GM21381 (cell line): ENCODE measurements at regions not wholly inside any gene's neighbourhood (a gene's known extent, or its start where the extent isn't known, plus 50 kb on each side); places are given as distances from the start of the nearest gene placed in this dataset.
"Not testable (repeated sequence)": the region's sequence is repeated elsewhere in the genome, so short reads cannot be mapped to it uniquely, and the experiment has no call there.

Experiments used
- ATAC-seq: cut with Tn5 transposase; IDR thresholded peaks from one replicate; pipeline ENCODE4 v1.9.1; 2021; ENCODE audit warnings: mild to moderate bottlenecking, moderate library complexity; ENCODE audit not compliant: unreplicated experiment

GRCh38 chr1:188127507-188127906 lies 1298.8 kb downstream of the PLA2G4A start:
- no peak for ATAC-seq

- no peak for ATAC-seq
These were observed 1300.0 kb downstream of the PLA2G4A start for GRCh38 chr1:188128761-188129160.

DNA sequence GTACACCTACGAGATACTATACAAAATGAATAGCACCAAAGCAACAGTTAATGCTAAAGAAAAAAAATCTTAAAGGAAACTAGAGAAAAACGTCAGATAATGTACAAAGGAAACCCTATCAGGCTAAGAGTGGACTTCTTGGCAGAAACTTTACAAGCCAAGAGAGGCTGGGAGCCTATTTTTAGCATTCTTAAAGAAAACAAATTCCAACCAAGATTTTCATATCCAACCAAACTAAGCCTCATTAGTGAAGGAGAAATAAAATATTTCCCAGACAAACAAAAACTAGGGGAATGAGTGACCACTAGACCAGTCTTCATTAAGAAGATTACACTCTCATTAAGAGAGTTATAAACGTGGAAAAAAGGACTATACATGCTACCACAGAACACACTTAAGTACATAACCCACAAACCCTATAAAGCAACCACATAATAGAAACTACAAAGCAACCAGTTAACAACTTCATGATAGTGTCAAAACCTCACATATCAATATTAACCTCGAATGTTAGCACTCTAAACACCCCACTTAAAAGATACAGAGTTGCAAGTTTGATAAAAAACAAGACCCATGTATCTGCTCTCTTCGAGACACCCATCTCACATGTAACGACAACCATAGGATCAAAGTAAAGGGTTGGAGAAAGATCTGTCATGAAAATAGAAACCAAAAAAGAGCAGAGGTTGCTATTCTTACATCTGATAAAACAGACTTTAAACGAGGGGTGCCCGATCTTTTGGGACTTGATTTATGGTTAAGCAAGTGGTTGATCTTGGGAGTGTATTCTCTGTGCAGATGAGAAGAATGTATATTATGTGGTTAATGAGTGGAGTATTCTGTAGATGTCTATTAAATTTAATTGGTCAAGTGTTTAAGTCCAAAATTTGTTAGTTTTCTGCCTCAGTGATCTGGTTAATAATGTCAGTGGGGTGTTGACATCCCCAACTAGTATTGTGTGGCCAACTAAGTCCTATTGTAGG lies 1301.4 kb downstream of the PLA2G4A start:
- ATAC-seq, result no peak

DNA sequence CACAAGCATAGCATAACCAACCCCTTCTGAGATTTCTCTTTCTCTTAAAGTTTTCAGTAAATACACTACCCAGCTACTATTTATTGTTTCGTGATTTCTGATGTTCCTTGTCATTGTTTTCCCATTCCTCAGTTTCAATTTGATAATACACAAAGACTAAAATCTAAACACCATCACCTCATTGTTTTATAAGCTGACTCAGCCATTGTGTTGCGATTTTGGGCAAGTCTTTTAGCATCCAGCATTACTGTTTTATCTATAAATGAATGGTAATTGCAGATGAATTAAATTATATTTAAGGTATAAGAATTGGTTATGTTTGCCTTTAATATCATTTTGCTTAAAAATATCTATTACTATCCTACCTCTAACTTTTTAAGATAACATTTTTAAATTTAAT lies 1308.5 kb downstream of the PLA2G4A start:
- no peak for ATAC-seq

- no peak for ATAC-seq
These were observed 1312.2 kb downstream of the PLA2G4A start for GRCh38 chr1:188140958-188141357.

DNA sequence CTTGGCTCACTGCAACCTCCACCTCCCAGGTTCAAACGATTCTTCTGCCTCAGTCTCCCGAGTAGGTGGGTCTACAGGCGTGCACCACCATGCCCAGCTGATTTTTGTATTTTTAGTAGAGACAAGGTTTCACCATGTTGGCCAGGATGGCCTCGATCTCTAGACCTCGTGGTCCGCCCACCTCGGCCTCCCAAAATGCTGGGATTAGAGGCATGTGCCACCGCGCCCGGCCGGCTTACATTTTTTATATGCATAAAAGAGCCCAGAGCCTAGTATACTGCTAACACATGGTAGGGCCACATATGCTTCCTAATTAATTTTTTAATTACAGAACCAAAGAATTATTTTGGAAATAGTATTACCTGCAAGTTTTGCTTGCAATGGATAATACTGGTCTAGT lies 1325.4 kb downstream of the PLA2G4A start:
- ATAC-seq, result no peak

DNA sequence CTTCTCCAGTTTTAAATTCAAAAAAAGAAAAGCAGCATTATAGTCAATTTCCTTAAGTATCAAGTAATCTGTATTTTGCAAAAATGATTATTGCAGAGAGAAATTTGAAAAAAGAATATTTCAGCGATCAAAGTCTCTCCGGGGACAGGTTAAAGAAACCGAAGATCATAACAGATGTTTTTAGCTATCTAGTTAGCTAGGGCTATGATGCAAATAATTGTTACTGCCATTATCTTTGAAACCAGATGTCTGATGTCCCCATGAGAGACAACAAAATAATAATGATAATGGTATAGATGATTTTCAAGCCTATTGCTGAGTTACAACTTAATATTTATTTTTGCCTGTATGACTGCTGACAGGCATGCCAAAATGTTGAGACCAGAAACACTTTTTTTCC lies 1326.0 kb downstream of the PLA2G4A start:
- ATAC-seq, result no peak

DNA sequence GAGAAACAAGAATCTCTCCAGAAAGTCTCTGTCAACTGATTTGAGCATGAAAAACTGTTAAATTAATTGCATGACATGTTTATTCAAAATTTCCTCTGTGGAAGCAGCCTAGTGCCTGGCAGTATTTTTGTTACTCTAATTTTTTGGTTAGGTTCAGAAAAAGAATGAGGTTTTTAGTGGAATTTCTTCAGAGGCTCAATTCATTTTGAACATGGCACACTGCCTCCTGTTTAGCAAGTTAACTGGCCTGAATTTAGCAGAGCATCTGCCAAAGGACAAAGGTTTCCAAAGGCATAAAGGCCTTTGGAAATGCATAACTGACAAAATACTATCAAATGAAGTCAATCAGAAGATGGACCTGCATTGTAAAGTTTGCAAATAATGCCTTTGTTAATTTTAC lies 1326.5 kb downstream of the PLA2G4A start:
- ATAC-seq, result no peak

- no peak for ATAC-seq
These were observed 1335.7 kb downstream of the PLA2G4A start for GRCh38 chr1:188164459-188164858.

GRCh38 chr1:188166654-188167053 lies 1337.9 kb downstream of the PLA2G4A start:
- no peak for ATAC-seq

- no peak for ATAC-seq
These were observed 1341.2 kb downstream of the PLA2G4A start for GRCh38 chr1:188169971-188170370.

GRCh38 chr1:188170411-188170810 lies 1341.7 kb downstream of the PLA2G4A start:
- no peak for ATAC-seq

DNA sequence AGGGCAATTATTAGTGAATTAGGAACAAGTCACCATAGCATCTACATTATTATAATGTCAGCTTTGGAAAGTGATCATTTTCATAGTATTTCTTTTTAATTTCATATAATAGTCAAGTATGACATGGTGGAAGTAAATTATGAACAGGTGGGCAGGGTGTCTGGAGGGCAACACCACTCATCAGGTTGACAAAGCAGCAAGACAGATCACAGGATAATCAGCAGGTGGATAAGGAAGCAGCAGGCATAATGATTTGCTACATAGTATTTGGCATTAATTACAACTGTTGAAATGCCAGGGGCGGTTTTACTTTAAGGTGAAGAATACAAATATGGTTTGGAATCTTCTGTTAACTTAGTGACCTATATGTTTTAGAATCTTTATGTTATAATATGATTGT lies 1342.2 kb downstream of the PLA2G4A start:
- no peak for ATAC-seq

GRCh38 chr1:188182063-188182462 lies 1353.3 kb downstream of the PLA2G4A start:
- not testable (repeated sequence) for ATAC-seq

- ATAC-seq, result no peak
These were observed 1359.6 kb downstream of the PLA2G4A start for GRCh38 chr1:188188317-188188716.

DNA sequence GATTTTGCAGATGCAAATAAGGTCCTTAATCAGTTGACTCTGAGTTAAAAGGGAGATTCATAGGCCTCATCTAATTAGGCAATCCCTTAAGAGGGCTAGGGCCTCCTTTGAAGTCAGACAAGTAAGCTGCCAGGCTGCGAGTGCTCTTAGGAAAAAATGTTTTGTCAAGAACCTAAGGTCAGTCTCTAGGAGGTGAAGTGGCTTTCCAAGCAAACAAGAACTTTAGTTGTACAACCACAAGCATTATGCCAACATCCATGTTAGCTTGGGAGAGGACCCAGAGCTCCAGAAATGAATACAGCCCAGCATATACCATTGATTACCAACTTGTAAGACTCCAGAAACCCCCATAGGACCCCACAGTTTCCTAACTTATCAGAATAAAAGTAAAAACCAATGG lies 1366.2 kb downstream of the PLA2G4A start:
- no peak for ATAC-seq

DNA sequence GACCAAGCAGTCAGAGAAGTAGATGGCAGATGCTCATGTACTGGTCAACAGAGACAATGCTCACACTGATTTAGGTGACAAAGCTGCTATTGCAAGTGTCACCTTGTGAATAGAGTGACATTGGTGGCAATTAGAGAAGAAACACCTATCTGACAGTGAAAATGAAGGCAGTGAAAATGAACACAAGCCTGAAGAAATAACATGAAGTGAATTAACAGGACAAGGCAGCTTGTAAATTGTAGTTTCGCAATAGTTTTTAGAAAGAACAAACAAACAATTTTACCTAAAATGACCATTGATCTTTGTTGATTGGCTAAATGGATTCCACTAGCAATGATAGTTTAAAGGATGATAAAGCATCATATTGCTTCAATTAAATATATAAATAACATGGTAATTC lies 1389.5 kb downstream of the PLA2G4A start:
- ATAC-seq, result no peak

DNA sequence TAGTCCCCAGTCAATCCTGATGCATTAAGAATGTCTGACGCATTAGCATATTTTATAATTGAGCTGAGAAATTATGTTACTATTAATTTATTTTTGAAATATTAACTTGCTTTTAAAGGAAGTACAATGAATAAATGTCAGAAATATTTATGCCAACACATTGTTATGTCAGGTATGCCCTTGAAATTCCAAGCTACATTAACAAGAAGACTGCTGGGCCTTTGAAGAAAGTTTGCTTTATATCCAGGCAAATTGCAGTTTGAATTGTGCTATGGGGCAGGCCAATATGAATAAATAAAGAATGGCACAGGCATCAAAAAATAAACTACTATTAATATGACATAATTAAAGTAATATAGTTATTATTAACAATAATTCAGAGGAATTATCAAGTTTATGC lies 1391.3 kb downstream of the PLA2G4A start:
- no peak for ATAC-seq

GRCh38 chr1:188224263-188224662 lies 1395.5 kb downstream of the PLA2G4A start:
- ATAC-seq, result no peak

- no peak for ATAC-seq
These were observed 1397.2 kb downstream of the PLA2G4A start for GRCh38 chr1:188225975-188226374.

GRCh38 chr1:188228623-188229022 lies 1399.9 kb downstream of the PLA2G4A start:
- ATAC-seq, result no peak

GRCh38 chr1:188237573-188238348 lies 1409.0 kb downstream of the PLA2G4A start:
- no peak for ATAC-seq
